Activated T-helper 2 cell treated with anti-CD3 and anti-CD28 coated beads, Interferon-gamma antibody, Interleukin-2, Interleukin-4, amounts not matched to agents 10 μg/mL and 5 μg/mL and 100 μg/mL, durations not matched to agents 14 hours and 24 hours and 36 hours (primary cell): ENCODE measurements at regions not wholly inside any gene's neighbourhood (a gene's known extent, or its start where the extent isn't known, plus 50 kb on each side); places are given as distances from the start of the nearest gene placed in this dataset.

Experiments
- DNase-seq: peaks from one replicate; pipeline ENCODE4 v3.0.0; 2021; ENCODE audit warnings: low spot score
- H3K27ac Mint-ChIP-seq: one replicate; pipeline ENCODE4 v1.8.0; 2021; ENCODE audit warnings: mixed read lengths
- H3K27me3 Mint-ChIP-seq: one replicate; pipeline ENCODE4 v1.8.0; 2021; ENCODE audit warnings: low read depth, mixed read lengths
- H3K36me3 Mint-ChIP-seq: one replicate; pipeline ENCODE4 v1.8.0; 2021; ENCODE audit warnings: low read depth, mixed read lengths
- H3K4me1 Mint-ChIP-seq: one replicate; pipeline ENCODE4 v1.8.0; 2021; ENCODE audit warnings: low read depth, mixed read lengths
- H3K4me3 Mint-ChIP-seq: one replicate; pipeline ENCODE4 v1.8.0; 2021; ENCODE audit warnings: low read depth, mild to moderate bottlenecking, moderate library complexity, mixed read lengths
- H3K9me3 Mint-ChIP-seq: one replicate; pipeline ENCODE4 v1.8.0; 2021; ENCODE audit warnings: mixed read lengths
- intact Hi-C: fragments of 100-400 bp; cut with micrococcal nuclease; formaldehyde crosslinking; loops from one replicate; pipeline ENCODE4 v1.15.1; 2023

DNA sequence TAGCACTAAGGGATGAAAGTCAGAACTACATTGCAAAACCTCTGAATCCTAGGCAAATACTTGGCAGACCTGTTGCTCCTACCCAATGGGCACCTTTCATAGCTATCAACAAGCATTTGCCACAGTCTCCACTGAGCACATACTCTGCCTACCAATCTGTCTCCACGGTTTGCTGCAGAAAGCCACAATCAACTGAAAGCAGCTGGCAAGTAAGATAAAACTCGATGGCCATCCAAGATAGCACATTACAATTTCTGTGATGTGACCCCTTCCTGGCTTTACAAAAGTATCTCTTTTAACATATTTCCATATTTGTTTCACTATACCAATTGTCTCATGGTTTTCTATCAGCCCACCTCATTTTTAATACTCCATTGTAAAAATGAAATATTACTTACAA is 1060.5 kb upstream of the INTU start:
- Mint-ChIP-seq H3K4me3 (no peak overlapping the region), H3K27ac (no peak overlapping the region), H3K36me3 (no peaks in the 10 kb centered on the region), H3K27me3 (no peaks in the 10 kb centered on the region), H3K9me3 (no peaks in the 10 kb centered on the region), H3K4me1 (no peaks in the 10 kb centered on the region)
- no peak for DNase-seq
- intact Hi-C loops, result no loop called here

DNA sequence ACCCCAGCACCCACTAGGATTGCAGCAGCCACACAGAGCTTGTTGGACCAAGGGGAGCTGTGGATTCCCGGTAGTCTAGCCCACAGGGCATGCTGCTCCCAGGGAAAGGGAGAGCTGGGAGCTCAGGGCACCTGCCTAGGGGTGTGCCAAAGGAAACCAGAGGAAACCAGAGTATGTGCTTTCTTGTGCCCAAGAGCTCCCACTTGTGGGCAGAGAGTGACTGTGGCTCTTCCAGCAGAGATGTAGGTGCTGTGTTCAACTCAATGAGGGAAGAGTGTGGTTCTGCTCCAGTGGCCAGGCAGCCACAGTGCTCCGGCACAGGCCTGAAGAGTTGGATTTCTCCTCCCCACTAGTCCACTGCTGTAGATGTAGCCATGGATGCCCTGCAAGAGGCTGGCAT is 1050.0 kb upstream of the INTU start:
- Mint-ChIP-seq H3K27ac (no peak overlapping the region), H3K27me3 (no peaks in the 10 kb centered on the region), H3K4me3 (no peak overlapping the region), H3K9me3 (peaks cover 28% of the 10 kb centered on the region), H3K36me3 (no peaks in the 10 kb centered on the region), H3K4me1 (no peaks in the 10 kb centered on the region)
- DNase-seq, result no peak
- intact Hi-C loops, result no loop called here

DNA sequence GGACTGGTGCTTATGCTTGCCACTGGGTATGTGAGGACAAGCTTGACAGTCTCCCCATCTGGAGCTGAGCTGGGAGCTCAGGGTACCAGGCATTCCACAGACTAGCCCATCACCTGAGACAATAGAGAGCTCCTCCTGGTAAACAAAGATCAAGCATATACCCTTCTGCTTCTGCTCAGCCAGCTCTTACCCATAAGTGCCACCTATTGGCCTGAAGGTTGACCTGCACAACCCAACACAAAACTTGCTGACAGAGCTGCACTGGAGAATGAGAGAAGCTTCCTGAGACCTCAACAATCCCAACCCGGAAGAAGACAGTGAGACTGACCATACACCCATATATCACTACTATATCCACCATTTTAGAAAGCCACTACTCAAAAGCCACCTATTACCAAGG is 1049.2 kb upstream of the INTU start:
- H3K36me3 Mint-ChIP-seq, result no peaks in the 10 kb centered on the region
- H3K27ac Mint-ChIP-seq, result no peak overlapping the region
- H3K4me1 Mint-ChIP-seq, result no peaks in the 10 kb centered on the region
- DNase-seq, result no peak
- H3K4me3 Mint-ChIP-seq, result no peak overlapping the region
- peaks cover 28% of the 10 kb centered on the region for H3K9me3 Mint-ChIP-seq
- H3K27me3 Mint-ChIP-seq, result no peaks in the 10 kb centered on the region
- intact Hi-C loops, result no loop called here

DNA sequence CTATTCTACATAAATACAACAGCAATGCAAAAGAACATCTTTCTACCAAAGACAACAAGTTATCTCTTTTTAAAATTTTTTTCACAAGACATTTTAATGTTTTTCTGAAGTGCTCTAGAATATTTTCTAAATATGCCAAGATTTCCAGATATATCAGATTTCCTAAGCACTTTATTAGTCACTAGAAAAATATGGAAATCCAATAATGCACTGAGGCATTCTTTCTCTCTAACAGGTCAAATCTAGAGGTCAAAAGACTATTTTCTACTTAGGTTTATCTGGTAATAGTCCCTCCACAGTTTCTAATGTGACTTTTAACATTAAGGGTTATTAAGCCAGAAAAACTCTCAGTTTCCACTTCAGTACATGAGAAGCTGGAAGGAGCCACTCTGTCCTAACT is 1041.2 kb upstream of the INTU start:
- Mint-ChIP-seq H3K27ac (no peak overlapping the region), H3K27me3 (no peaks in the 10 kb centered on the region), H3K4me1 (no peaks in the 10 kb centered on the region), H3K9me3 (peaks cover 14% of the 10 kb centered on the region), H3K4me3 (no peak overlapping the region), H3K36me3 (no peaks in the 10 kb centered on the region)
- no peak for DNase-seq
- intact Hi-C loops, result no loop called here

DNA sequence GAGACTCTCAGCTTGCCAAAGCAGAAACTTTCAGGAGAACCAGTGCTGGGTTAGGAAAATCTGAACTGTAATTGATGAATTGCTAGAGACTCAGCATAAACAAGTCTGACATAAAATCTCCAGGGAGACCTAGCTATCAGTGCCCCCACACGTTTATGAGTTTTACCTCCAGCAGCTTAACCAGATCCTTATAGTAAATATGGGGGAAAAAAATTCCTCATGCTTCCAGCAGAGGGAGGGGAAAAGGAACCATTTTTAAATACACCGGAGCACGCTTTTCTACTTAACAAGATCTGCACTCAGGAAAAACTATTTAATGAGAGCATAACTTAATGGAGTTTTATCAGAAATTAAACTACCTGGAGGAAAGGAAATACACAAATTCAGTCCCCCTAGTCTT is 1040.7 kb upstream of the INTU start:
- Mint-ChIP-seq H3K27ac (no peak overlapping the region), H3K4me3 (no peak overlapping the region), H3K36me3 (no peaks in the 10 kb centered on the region), H3K9me3 (peaks cover 14% of the 10 kb centered on the region), H3K27me3 (no peaks in the 10 kb centered on the region), H3K4me1 (no peaks in the 10 kb centered on the region)
- no peak for DNase-seq
- intact Hi-C loops, result no loop called here

DNA sequence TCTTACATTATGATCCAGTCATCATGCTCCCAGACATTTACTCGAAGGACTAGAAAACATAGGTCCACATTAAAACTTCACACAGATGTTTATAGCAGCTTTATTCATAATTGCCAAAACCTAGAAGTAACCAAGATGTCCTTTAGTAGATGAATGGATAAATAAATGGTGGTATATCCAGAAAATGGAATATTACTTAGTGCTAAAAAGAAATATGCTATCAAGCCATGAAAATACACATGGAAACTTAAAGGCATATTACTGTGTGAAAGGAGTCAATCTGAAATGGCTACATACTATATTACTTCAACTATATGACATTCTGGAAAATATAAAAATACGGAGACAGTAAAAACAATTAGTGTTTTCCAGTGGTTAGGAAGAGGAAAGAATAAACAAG is 1039.1 kb upstream of the INTU start:
- peaks cover 8% of the 10 kb centered on the region for H3K9me3 Mint-ChIP-seq
- H3K27ac Mint-ChIP-seq, result no peak overlapping the region
- intact Hi-C loops, result no loop called here
- H3K4me3 Mint-ChIP-seq, result no peak overlapping the region
- no peak for DNase-seq
- no peaks in the 10 kb centered on the region for H3K4me1 Mint-ChIP-seq
- no peaks in the 10 kb centered on the region for H3K36me3 Mint-ChIP-seq
- no peaks in the 10 kb centered on the region for H3K27me3 Mint-ChIP-seq

DNA sequence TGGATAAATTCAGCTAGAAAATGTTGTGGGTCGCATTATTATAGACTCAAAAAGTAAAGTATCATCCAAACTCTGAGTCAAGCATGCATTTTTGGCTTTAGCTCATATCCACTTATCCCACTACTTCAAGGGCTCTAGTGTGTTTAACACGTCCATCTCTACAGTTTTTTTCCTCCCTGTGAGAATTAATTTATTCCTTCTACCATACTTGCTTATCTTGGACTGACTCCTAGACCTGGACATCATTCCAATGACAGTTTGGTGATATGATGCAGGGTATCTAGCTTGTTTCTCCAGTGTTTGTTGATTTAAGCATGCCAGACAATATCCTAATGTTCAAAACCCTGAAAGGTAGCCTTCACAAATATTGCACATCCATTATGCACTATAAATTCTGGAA is 1037.1 kb upstream of the INTU start:
- H3K9me3 Mint-ChIP-seq, result no peaks in the 10 kb centered on the region
- intact Hi-C loops, result no loop called here
- no peaks in the 10 kb centered on the region for H3K4me1 Mint-ChIP-seq
- H3K27ac Mint-ChIP-seq, result no peak overlapping the region
- no peaks in the 10 kb centered on the region for H3K27me3 Mint-ChIP-seq
- H3K36me3 Mint-ChIP-seq, result no peaks in the 10 kb centered on the region
- DNase-seq, result no peak
- no peak overlapping the region for H3K4me3 Mint-ChIP-seq

DNA sequence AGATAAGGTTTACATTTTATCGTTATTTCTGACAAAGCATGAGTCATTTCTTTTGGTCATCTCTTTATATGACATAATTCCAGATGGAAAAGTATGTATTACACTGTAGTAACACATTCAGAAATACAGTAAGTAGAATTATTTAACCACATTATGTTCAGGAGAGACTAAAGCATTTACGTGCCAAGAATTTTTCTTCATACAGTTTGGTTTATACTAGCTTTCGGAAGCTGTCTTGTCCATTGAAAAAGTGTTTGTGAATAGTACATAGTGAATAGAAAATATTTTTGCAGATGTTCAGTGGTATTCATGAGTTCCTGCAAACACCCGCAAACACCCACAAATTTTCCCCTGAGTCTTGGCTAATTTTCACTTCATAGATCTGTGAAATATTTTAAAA is 1033.0 kb upstream of the INTU start:
- Mint-ChIP-seq H3K36me3 (no peaks in the 10 kb centered on the region), H3K9me3 (no peaks in the 10 kb centered on the region), H3K27ac (no peak overlapping the region), H3K27me3 (no peaks in the 10 kb centered on the region), H3K4me1 (no peaks in the 10 kb centered on the region), H3K4me3 (no peak overlapping the region)
- DNase-seq, result no peak
- intact Hi-C loops, result loop anchor here (10.0 kb wide), 1 partner anchor 1285 kb away; the partner anchor contains the start of gene FAT4

DNA sequence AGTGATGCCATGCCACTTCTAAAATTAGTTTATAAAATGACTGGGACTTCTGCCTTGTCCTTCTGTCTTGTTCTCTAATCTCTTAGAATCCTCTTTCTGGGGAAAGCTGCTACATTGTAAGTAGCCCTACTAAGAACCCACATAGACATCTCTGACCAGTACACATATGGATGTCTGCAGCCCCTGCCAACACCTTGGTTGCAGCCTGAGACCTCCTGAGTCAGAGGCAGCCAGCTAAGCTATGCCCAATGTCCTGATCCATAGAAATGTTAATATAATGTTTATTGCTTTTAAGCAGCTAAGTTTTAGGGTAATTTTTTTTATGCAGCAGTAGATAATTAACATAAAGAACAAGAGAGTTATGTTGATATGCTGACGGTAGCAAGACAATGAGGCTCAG is 1029.5 kb upstream of the INTU start:
- intact Hi-C loops, result loop anchor here (10.0 kb wide), 1 partner anchor 1288 kb away; the partner anchor contains the start of gene FAT4
- H3K4me1 Mint-ChIP-seq, result no peaks in the 10 kb centered on the region

DNA sequence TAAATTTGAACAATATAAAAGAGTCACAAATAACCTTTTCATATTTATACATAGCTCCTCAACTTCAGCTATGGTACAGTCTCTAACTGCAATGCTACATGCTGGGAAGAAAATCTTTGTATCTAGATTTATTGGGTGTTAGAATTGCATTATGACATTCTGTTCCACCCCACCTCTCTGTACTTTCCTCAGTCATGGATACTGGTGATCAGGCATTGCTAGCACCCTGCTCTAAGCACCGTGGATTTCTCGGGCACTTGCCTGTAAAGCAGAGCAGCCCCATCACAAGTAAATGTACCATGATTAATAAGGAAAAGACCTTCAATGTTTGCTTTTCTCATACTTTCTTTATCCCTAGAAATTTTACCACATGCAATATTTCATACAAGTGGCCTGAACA is 1028.9 kb upstream of the INTU start:
- Mint-ChIP-seq H3K9me3 (no peaks in the 10 kb centered on the region), H3K27ac (no peak overlapping the region), H3K4me1 (no peaks in the 10 kb centered on the region), H3K36me3 (no peaks in the 10 kb centered on the region), H3K27me3 (no peaks in the 10 kb centered on the region), H3K4me3 (no peak overlapping the region)
- intact Hi-C loops, result loop anchor here (10.0 kb wide), 1 partner anchor 1289 kb away; the partner anchor contains the start of gene FAT4
- no peak for DNase-seq

More for the DNA sequence above, 1029.5 kb upstream of the INTU start:
- H3K9me3 Mint-ChIP-seq, result no peaks in the 10 kb centered on the region
- DNase-seq, result no peak
- no peaks in the 10 kb centered on the region for H3K36me3 Mint-ChIP-seq
- H3K27me3 Mint-ChIP-seq, result no peaks in the 10 kb centered on the region
- H3K4me3 Mint-ChIP-seq, result no peak overlapping the region
- no peak overlapping the region for H3K27ac Mint-ChIP-seq

DNA sequence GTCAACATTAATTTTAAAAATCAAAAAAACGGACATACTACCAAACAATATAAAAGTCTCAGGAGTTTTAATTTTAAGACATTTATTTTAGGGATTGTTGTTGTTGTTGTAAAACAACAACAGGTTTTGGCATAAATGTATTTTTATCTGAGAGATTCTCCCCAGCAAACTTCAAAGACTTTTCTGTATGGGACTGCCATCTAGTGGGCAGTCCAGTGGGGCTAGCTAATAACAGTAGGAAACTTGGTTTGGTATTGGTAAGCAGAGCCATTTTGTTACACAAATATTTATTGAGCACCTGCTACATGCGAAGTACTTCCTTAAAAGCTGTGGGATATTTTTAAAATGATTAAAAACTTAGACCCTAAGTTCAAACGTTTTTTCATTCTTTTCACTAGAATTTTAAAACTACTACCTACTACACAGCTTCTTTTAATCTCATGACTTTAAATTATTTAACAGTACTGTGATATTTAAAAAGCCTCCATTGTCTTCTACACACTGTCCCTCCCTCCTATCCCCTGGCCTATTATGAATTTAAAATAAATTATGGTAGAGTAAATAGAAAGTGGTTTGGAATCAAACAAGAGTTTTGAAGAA is 1028.4 kb upstream of the INTU start:
- no peak for DNase-seq
- no peak overlapping the region for H3K27ac Mint-ChIP-seq
- H3K36me3 Mint-ChIP-seq, result no peaks in the 10 kb centered on the region
- H3K4me3 Mint-ChIP-seq, result no peak overlapping the region
- no peaks in the 10 kb centered on the region for H3K9me3 Mint-ChIP-seq
- H3K27me3 Mint-ChIP-seq, result no peaks in the 10 kb centered on the region
- no peaks in the 10 kb centered on the region for H3K4me1 Mint-ChIP-seq
- intact Hi-C loops, result loop anchor here (10.0 kb wide), 1 partner anchor 1290 kb away; the partner anchor contains the start of gene FAT4

DNA sequence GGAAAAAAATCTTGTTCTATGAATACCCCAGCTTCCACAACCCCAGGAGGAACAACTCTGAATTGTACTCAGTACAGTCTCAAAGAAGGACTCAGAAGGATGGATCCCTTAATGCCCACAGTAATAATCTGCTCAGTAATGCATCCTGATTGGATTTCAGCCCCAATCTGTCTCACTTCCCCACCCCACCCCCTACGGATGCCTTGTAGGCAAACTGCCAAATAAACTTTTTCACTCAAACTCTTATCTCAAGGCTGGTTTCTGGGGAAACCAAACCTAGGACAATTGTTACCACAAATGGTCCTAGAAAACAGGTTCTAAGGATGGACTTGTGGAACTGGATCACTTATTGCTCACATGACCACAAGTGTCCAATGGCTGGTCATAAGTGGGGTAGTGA is 1021.8 kb upstream of the INTU start:
- H3K27me3 Mint-ChIP-seq, result no peaks in the 10 kb centered on the region
- DNase-seq, result no peak
- H3K27ac Mint-ChIP-seq, result no peak overlapping the region
- no peaks in the 10 kb centered on the region for H3K4me1 Mint-ChIP-seq
- no peak overlapping the region for H3K4me3 Mint-ChIP-seq
- intact Hi-C loops, result no loop called here
- H3K9me3 Mint-ChIP-seq, result peaks cover 4% of the 10 kb centered on the region
- no peaks in the 10 kb centered on the region for H3K36me3 Mint-ChIP-seq

DNA sequence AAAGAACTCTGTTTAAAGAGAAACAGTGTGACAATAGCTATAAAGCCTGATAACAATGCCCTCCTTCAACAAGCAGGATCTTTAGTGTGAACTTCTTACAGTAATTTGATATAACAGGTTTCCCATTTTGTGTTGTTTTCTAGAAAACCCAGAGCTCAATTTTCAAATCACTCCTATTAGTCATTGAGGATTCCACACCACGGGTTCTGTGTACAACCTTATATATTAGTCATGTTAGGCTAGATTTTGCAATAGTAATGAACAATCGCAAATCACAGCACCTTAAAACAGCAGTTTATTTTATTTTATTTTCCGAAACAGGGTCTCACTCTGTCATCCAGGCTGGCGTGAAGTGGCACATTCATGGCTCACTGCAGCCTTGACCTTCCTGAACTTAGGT is 1020.9 kb upstream of the INTU start:
- Mint-ChIP-seq H3K9me3 (peaks cover 11% of the 10 kb centered on the region), H3K27me3 (no peaks in the 10 kb centered on the region), H3K4me1 (no peaks in the 10 kb centered on the region), H3K4me3 (no peak overlapping the region), H3K36me3 (no peaks in the 10 kb centered on the region), H3K27ac (no peak overlapping the region)
- intact Hi-C loops, result no loop called here
- no peak for DNase-seq

DNA sequence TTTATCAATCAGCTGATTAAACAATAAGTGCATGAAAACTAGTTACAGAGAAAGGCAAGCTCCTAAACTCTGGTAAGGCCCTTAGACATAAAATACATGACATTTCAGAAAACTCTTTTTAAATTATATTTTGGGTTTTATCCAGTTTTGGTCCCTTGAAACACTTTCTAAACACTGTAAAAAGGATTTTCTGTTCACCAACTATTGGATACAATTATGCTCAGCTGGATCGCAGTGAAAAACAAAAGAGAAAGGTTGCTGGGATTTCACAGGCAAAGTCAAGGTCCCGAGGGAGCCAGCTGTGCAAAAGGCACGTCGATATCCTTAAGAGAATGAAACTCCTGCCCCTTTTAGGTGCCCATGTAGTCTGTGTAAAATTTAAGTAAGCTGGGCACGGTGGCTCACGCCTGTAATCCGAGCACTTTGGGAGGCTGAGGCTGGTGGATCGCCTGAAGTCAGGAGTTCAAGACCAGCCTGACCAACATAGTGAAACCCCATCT is 1018.4 kb upstream of the INTU start:
- H3K4me1 Mint-ChIP-seq, result no peaks in the 10 kb centered on the region

More for the DNA sequence above, 1018.4 kb upstream of the INTU start:
- no peak overlapping the region for H3K27ac Mint-ChIP-seq
- no peaks in the 10 kb centered on the region for H3K27me3 Mint-ChIP-seq
- H3K9me3 Mint-ChIP-seq, result peaks cover 20% of the 10 kb centered on the region
- H3K4me3 Mint-ChIP-seq, result no peak overlapping the region
- no peak for DNase-seq
- no peaks in the 10 kb centered on the region for H3K36me3 Mint-ChIP-seq
- intact Hi-C loops, result no loop called here
